Mesenchymal stem cell (in vitro differentiated cells and primary cell): ENCODE measurements at regions not wholly inside any gene's neighbourhood (a gene's known extent, or its start where the extent isn't known, plus 50 kb on each side); places are given as distances from the start of the nearest gene placed in this dataset.
"Not testable (repeated sequence)": the region's sequence is repeated elsewhere in the genome, so short reads cannot be mapped to it uniquely, and the experiment has no call there.

Experiments used
- DNase-seq: peaks from one replicate; pipeline ENCODE4 v3.0.0-alpha.2; 2013
- H2AFZ ChIP-seq: one replicate; pipeline ENCODE4 v1.6.1; 2013; ENCODE audit warnings: low read depth, mild to moderate bottlenecking, control low read depth, inconsistent platforms, low read length, moderate library complexity
- H2AK5ac ChIP-seq: 2 replicates; pipeline ENCODE4 v1.6.1; 2013; ENCODE audit warnings: low read length, moderate library complexity, mild to moderate bottlenecking, inconsistent platforms; ENCODE audit not compliant: severe bottlenecking
- H2BK120ac ChIP-seq: one replicate; pipeline ENCODE4 v1.6.1; 2013; ENCODE audit warnings: low read depth, mild to moderate bottlenecking, inconsistent platforms, low read length, moderate library complexity
- H2BK12ac ChIP-seq, 2 experiments: one replicate each; pipeline ENCODE4 v1.6.1; 2013; ENCODE audit warnings: inconsistent platforms in 2 of 2, low read length in 2 of 2, mild to moderate bottlenecking in 2 of 2, moderate library complexity in 2 of 2, control low read depth in 1 of 2
- H2BK15ac ChIP-seq: one replicate; pipeline ENCODE4 v1.6.1; 2013; ENCODE audit warnings: mild to moderate bottlenecking, low read depth, inconsistent platforms; ENCODE audit not compliant: poor library complexity, severe bottlenecking
- H2BK5ac ChIP-seq: 2 replicates; pipeline ENCODE4 v1.6.1; 2013; ENCODE audit warnings: low read depth, mild to moderate bottlenecking, low read length, control low read depth, inconsistent platforms; ENCODE audit not compliant: poor library complexity, severe bottlenecking
- H3K14ac ChIP-seq, 2 experiments: one replicate each; pipeline ENCODE4 v1.6.1; 2013; ENCODE audit warnings: inconsistent platforms in 2 of 2, low read length in 2 of 2, control low read depth in 1 of 2, mild to moderate bottlenecking in 1 of 2, moderate library complexity in 1 of 2
- H3K18ac ChIP-seq, 2 experiments: one replicate each; pipeline ENCODE4 v1.6.1; 2013; ENCODE audit warnings: inconsistent platforms in 2 of 2, low read length in 2 of 2, control low read depth in 1 of 2, low read depth in 1 of 2, mild to moderate bottlenecking in 1 of 2
- H3K23ac ChIP-seq, 2 experiments: one replicate each; pipeline ENCODE4 v1.6.1; 2013; ENCODE audit warnings: inconsistent platforms in 2 of 2, low read length in 2 of 2, mild to moderate bottlenecking in 2 of 2, moderate library complexity in 2 of 2, control low read depth in 1 of 2
- H3K27ac ChIP-seq: 2 replicates; pipeline ENCODE4 v1.5.1; 2013; ENCODE audit warnings: mild to moderate bottlenecking, moderate library complexity, low read length, control low read depth, inconsistent platforms; ENCODE audit not compliant: poor library complexity, severe bottlenecking
- H3K27me3 ChIP-seq, 2 experiments: 2 replicates each; pipeline versions ENCODE4 v1.6.1 to v1.7.0; 2013; ENCODE audit warnings: low read length in 2 of 2, mild to moderate bottlenecking in 2 of 2, moderate library complexity in 2 of 2, control low read depth in 1 of 2, inconsistent platforms in 1 of 2; ENCODE audit not compliant: control insufficient read depth in 1 of 2, insufficient read depth in 1 of 2
- H3K36me3 ChIP-seq, 2 experiments: 2 replicates each; pipeline versions ENCODE4 v1.6.1 to v1.7.0; 2013; ENCODE audit warnings: low read length in 2 of 2, control low read depth in 1 of 2, inconsistent platforms in 1 of 2, low read depth in 1 of 2, mild to moderate bottlenecking in 1 of 2; ENCODE audit not compliant: insufficient read depth in 2 of 2, control insufficient read depth in 1 of 2
- H3K4ac ChIP-seq, 2 experiments: one replicate each; pipeline ENCODE4 v1.6.1; 2013; ENCODE audit warnings: inconsistent platforms in 2 of 2, low read length in 2 of 2, mild to moderate bottlenecking in 2 of 2, moderate library complexity in 2 of 2, control low read depth in 1 of 2, low read depth in 1 of 2
- H3K4me1 ChIP-seq: 2 replicates; pipeline ENCODE4 v1.6.1; 2013; ENCODE audit warnings: low read depth, low read length, control low read depth; ENCODE audit not compliant: control insufficient read depth, insufficient read depth
- H3K4me2 ChIP-seq: 2 replicates; pipeline ENCODE4 v1.6.1; 2013; ENCODE audit warnings: low read length, mild to moderate bottlenecking, inconsistent platforms; ENCODE audit not compliant: poor library complexity, severe bottlenecking
- H3K4me3 ChIP-seq, 2 experiments: 2 replicates each; pipeline versions ENCODE4 v1.5.1 to v1.7.0; 2013; ENCODE audit warnings: low read length in 2 of 2, mild to moderate bottlenecking in 2 of 2, control low read depth in 1 of 2, low read depth in 1 of 2; ENCODE audit not compliant: insufficient read depth in 1 of 2
- H3K79me1 ChIP-seq: replicated peaks from 2 replicates; pipeline ENCODE4 v1.6.1; 2013; ENCODE audit warnings: mild to moderate bottlenecking, control low read depth, low read length, inconsistent platforms; ENCODE audit not compliant: poor library complexity, severe bottlenecking
- H3K9ac ChIP-seq: 2 replicates; pipeline ENCODE4 v1.7.0; 2013; ENCODE audit warnings: mild to moderate bottlenecking, low read length, moderate library complexity
- H3K9me3 ChIP-seq: 2 replicates; pipeline ENCODE4 v1.7.0; 2013; ENCODE audit warnings: mild to moderate bottlenecking, low read length; ENCODE audit not compliant: control insufficient read depth
- H4K8ac ChIP-seq: one replicate; pipeline ENCODE4 v1.6.1; 2013; ENCODE audit warnings: inconsistent platforms, mild to moderate bottlenecking, low read length, moderate library complexity
- H4K91ac ChIP-seq: one replicate; pipeline ENCODE4 v1.6.1; 2013; ENCODE audit warnings: mild to moderate bottlenecking, low read length, inconsistent platforms
- WGBS: methylation state at CpG from one replicate; pipeline ENCODE4 v1.1.7; 2013; ENCODE audit warnings: mixed read lengths; 5-methylcytosine and 5-hydroxymethylcytosine counted together

DNA sequence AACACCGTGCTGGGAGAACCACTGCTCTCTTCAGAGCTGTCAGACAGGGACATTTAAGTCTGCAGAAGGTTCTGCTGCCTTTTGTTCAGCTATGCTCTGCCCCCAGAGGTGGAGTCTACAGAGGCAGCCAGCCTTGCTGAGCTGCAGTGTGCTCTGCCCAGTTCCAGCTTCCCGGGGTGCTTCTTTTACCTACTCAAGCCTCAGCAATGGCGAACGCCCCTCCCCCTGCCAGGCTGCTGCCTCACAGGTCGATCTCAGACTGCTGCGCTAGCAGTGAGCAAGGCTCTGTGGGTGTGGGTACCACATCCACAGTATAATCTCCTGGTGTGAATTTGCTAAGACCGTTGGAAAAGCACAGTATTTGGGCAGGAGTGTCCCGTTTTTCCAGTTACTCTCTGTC is 133.1 kb upstream of the PHYHIPL start:
- not testable (repeated sequence) for H3K23ac ChIP-seq, H4K91ac ChIP-seq, H3K27me3 ChIP-seq, H3K14ac ChIP-seq, H2BK15ac ChIP-seq, H2AFZ ChIP-seq, H3K18ac ChIP-seq, DNase-seq, H2BK5ac ChIP-seq, H2BK12ac ChIP-seq, H3K27ac ChIP-seq, H2BK120ac ChIP-seq, H3K79me1 ChIP-seq, H3K4ac ChIP-seq, H3K36me3 ChIP-seq, H4K8ac ChIP-seq, H2AK5ac ChIP-seq, H3K9ac ChIP-seq, H3K4me1 ChIP-seq, H3K9me3 ChIP-seq, H3K4me2 ChIP-seq, H3K4me3 ChIP-seq
- 44% methylated on average over 8 of the region's 8 CpGs for WGBS

DNA sequence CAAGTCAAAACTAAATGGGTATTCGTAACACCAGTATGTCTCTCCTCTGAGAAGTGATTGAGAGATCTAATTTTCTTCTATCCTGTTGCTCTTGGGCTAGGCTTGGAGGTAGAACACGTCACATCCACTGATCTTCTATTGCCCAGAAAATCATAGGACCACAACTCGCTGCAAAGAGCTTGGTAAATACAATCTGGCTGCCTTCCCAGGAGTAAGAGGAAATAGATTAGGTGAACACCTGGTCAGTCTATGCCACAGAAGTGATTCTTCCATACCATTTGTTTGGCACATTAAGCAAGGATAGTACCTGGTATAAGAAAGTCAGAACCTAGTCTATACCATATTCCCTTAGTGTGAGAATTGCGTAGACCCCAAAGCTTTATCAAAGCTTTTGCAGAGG is 129.3 kb upstream of the PHYHIPL start:
- H3K18ac ChIP-seq = no peak overlapping the region
- no peak overlapping the region for H4K8ac ChIP-seq
- H2BK12ac ChIP-seq = no peak overlapping the region
- no peaks in the 10 kb centered on the region for H3K9me3 ChIP-seq
- no peak overlapping the region for H2BK15ac ChIP-seq
- no peak overlapping the region for H4K91ac ChIP-seq
- H3K23ac ChIP-seq = no peak overlapping the region
- H2AFZ ChIP-seq = no peak overlapping the region
- H2AK5ac ChIP-seq = no peak overlapping the region
- H3K27me3 ChIP-seq = no peaks in the 10 kb centered on the region
- DNase-seq = no peak
- no peaks in the 10 kb centered on the region for H3K79me1 ChIP-seq
- no peak overlapping the region for H3K4me3 ChIP-seq
- H3K9ac ChIP-seq = no peak overlapping the region
- H2BK5ac ChIP-seq = no peak overlapping the region
- H3K4me1 ChIP-seq = peaks cover 2% of the 10 kb centered on the region
- no peak overlapping the region for H3K4ac ChIP-seq
- H3K14ac ChIP-seq = no peak overlapping the region
- no peak overlapping the region for H3K27ac ChIP-seq
- no peaks in the 10 kb centered on the region for H3K36me3 ChIP-seq
- no peak overlapping the region for H2BK120ac ChIP-seq
- 65% methylated on average over 3 of the region's 4 CpGs for WGBS
- H3K4me2 ChIP-seq = no peak overlapping the region

DNA sequence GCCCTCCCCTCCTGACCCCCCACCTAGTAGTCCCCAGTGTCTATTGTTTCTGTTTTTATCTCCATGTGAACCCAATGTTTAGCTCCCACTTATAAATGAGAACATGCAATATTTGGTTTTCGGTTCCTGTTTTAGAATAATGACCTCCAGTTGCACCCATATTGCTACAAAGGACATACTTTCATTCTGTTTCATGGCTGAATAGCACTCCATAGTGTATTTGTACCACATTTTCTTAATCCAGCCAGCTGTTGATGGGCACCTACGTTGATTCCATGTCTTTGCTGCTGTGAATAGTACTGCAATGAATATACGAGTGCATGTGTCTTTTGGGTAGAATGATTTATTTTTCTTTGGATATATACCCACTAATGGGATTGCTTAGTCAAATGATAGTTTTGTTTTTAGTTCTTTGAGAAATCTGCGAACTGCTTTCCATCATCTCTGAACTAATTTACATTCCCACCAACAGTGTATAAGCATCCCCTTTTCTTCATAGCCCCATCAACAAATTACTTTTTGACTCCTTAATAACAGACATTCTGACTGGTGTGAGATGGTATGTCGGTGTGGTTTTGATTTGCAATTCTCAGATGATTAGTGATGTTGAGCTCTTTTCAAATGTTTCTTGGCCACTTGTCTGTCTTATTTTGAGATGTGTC is 128.4 kb upstream of the PHYHIPL start:
- no peak overlapping the region for H2BK15ac ChIP-seq

DNA sequence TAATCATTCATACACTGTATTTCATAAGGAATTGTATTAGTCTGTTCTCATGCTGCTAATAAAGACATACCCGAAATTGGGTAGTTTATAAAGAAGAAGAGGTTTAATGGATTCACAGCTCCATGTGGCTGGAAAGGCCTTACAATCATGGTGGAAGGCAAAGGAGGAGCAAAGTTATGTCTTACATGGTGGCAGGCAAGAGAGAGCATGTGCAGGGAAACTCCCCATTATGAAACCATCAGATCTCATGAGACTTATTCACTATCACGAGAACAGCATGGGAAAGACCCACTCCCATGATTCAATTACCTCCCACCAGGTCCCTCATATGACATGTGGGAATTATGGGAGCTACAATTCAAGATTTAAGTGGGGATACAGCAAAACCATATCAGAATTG is 122.9 kb upstream of the PHYHIPL start:
- H3K27ac ChIP-seq, H3K4me1 ChIP-seq, H2AK5ac ChIP-seq, H4K91ac ChIP-seq, H3K14ac ChIP-seq, H3K18ac ChIP-seq, H2AFZ ChIP-seq, H2BK120ac ChIP-seq, H3K79me1 ChIP-seq, H3K4ac ChIP-seq, H3K9me3 ChIP-seq, H3K27me3 ChIP-seq, H3K4me2 ChIP-seq, H3K4me3 ChIP-seq, H3K9ac ChIP-seq, H2BK15ac ChIP-seq, H2BK5ac ChIP-seq, H3K36me3 ChIP-seq, DNase-seq, H3K23ac ChIP-seq, H2BK12ac ChIP-seq, H4K8ac ChIP-seq: not testable (repeated sequence)
- WGBS = 75% methylated on average over 1 of the region's 2 CpGs

More for the DNA sequence above, 128.4 kb upstream of the PHYHIPL start:
- Histone ChIP-seq H3K4me3 (no peak overlapping the region), H2AK5ac (no peak overlapping the region), H3K23ac (no peak overlapping the region), H3K14ac (no peak overlapping the region), H3K4me2 (no peak overlapping the region), H4K91ac (no peak overlapping the region), H3K4me1 (peaks cover 2% of the 10 kb centered on the region), H3K9me3 (no peaks in the 10 kb centered on the region), H3K36me3 (no peaks in the 10 kb centered on the region), H3K9ac (no peak overlapping the region), H3K27ac (no peak overlapping the region), H4K8ac (no peak overlapping the region), H3K18ac (no peak overlapping the region), H3K27me3 (no peaks in the 10 kb centered on the region), H2BK12ac (no peak overlapping the region), H2AFZ (no peak overlapping the region), H3K79me1 (no peaks in the 10 kb centered on the region), H2BK5ac (no peak overlapping the region), H3K4ac (no peak overlapping the region), H2BK120ac (no peak overlapping the region)
- DNase-seq = no peak
- 89% methylated on average over 4 of the region's 5 CpGs for WGBS
